Choroid plexus epithelial cell (primary cell): ENCODE measurements at regions not wholly inside any gene's neighbourhood (a gene's known extent, or its start where the extent isn't known, plus 50 kb on each side); places are given as distances from the start of the nearest gene placed in this dataset.

Experiments used
- DNase-seq: peaks from one replicate; pipeline ENCODE4 v3.0.0-alpha.2; 2010; ENCODE audit warnings: low read depth
- H3K4me3 ChIP-seq: 2 replicates; pipeline ENCODE4 v1.5.1; 2011; ENCODE audit warnings: low read depth, mild to moderate bottlenecking, control low read depth, low read length, moderate library complexity
- CTCF ChIP-seq: conservative IDR thresholded peaks from 2 replicates; pipeline ENCODE4 v1.5.1; 2011; ENCODE audit warnings: low read depth, mild to moderate bottlenecking, control low read depth, inconsistent platforms, low read length, moderate library complexity

GRCh38 chr15:95171564-95171963 is 940.2 kb downstream of the MCTP2 start:
- no peak for TF ChIP-seq CTCF
- DNase-seq, result no peak
- no peak overlapping the region for H3K4me3 ChIP-seq

GRCh38 chr15:95174301-95175259 is 943.2 kb downstream of the MCTP2 start:
- peak; percentile 64 for DNase-seq
- no peak for TF ChIP-seq CTCF

GRCh38 chr15:95175914-95176658 is 944.7 kb downstream of the MCTP2 start:
- DNase-seq, result peak; percentile 87
- H3K4me3 ChIP-seq, result no peak overlapping the region
- TF ChIP-seq CTCF, result no peak

More at GRCh38 chr15:95174301-95175259, 943.2 kb downstream of the MCTP2 start:
- no peak overlapping the region for H3K4me3 ChIP-seq

GRCh38 chr15:95176794-95177577 is 945.6 kb downstream of the MCTP2 start:
- H3K4me3 ChIP-seq, result no peak overlapping the region
- DNase-seq, result no peak
- TF ChIP-seq CTCF, result peak; percentile 11

- TF ChIP-seq CTCF, result no peak
- no peak for DNase-seq
- H3K4me3 ChIP-seq, result no peak overlapping the region
Observed at GRCh38 chr15:95180530-95180929, 949.2 kb downstream of the MCTP2 start.

- DNase-seq, result no peak
- H3K4me3 ChIP-seq, result no peak overlapping the region
- no peak for TF ChIP-seq CTCF
Observed at GRCh38 chr15:95182091-95182490, 950.7 kb downstream of the MCTP2 start.
